ENCODE measurements at regions not wholly inside any gene's neighbourhood (a gene's known extent, or its start where the extent isn't known, plus 50 kb on each side); places are given as distances from the start of the nearest gene placed in this dataset.

GRCh38 chr15:84400017-84400740, 164.6 kb downstream of the GOLGA6L4 start:
- POLR2A ChIA-PET = no interaction called here
- no peak overlapping the region for H3K9ac ChIP-seq

More at GRCh38 chr15:84400017-84400740, 164.6 kb downstream of the GOLGA6L4 start:
- 77% methylated on average over 4 of the region's 13 CpGs for WGBS (ENCODE audit: low lambda C conversion rate)
- no peaks in the 10 kb centered on the region for H4K20me1 ChIP-seq (ENCODE audit: insufficient read depth)
- no peaks in the 10 kb centered on the region for H3K79me2 ChIP-seq (ENCODE audit: insufficient read depth)
- H3K9me3 ChIP-seq = no peaks in the 10 kb centered on the region
- H3K4me3 ChIP-seq (ENCODE audit: low read depth in 2 of 2, low read length in 1 of 2) = no peak overlapping the region
- no peak overlapping the region for H2AFZ ChIP-seq (ENCODE audit: low read depth)
- no peaks in the 10 kb centered on the region for H3K36me3 ChIP-seq (replicated peaks in 1 of 2; ENCODE audit: control insufficient read depth in 1 of 2, insufficient read depth in 2 of 2, low read length in 1 of 2)
- no peaks in the 10 kb centered on the region for H3K27me3 ChIP-seq (ENCODE audit: insufficient read depth)
- H3F3A ChIP-seq (replicated peaks; ENCODE audit: insufficient read depth) = no peaks in the 10 kb centered on the region
- TF ChIP-seq TCF12 (IDR thresholded peaks at IDR 0.05) (no peak), NFIC (IDR thresholded peaks at IDR 0.05; ENCODE audit: borderline replicate concordance) (no peak), USF2 (IDR thresholded peaks at IDR 0.05; ENCODE audit: borderline replicate concordance, low read depth, low read length) (no peak), EP300 (IDR thresholded peaks at IDR 0.05; ENCODE audit: borderline replicate concordance in 1 of 2, low read depth in 1 of 2, low read length in 1 of 2) (no peak), RFX5 (IDR thresholded peaks at IDR 0.05; ENCODE audit: low read length) (no peak), EZH2phosphoT487 (IDR thresholded peaks at IDR 0.05; ENCODE audit: borderline replicate concordance, low read depth) (no peak), ELF1 (IDR thresholded peaks at IDR 0.05) (no peak), REST (IDR thresholded peaks at IDR 0.05; ENCODE audit: low read depth, low read length) (no peak), SIN3A (IDR thresholded peaks at IDR 0.05; ENCODE audit: borderline replicate concordance, low read depth, low read length) (no peak), CHD2 (IDR thresholded peaks at IDR 0.05; ENCODE audit: low read length, partially characterized antibody) (no peak), MAX (IDR thresholded peaks at IDR 0.05; ENCODE audit: low read depth) (no peak), YY1 (IDR thresholded peaks at IDR 0.05; ENCODE audit: low read depth) (no peak), MEF2A (IDR thresholded peaks at IDR 0.05; ENCODE audit: borderline replicate concordance, low read depth) (no peak), GABPA (IDR thresholded peaks at IDR 0.05; ENCODE audit: low read depth) (no peak), FOXJ3 (CRISPR knock-in tag; IDR thresholded peaks at IDR 0.05) (no peak), USF1 (IDR thresholded peaks at IDR 0.05; ENCODE audit: borderline replicate concordance, low read depth) (no peak)
- no peaks in the 10 kb centered on the region for H3K4me1 ChIP-seq (ENCODE audit: control insufficient read depth in 1 of 2, insufficient read depth in 2 of 2, low read depth in 1 of 2, low read length in 1 of 2)
- H3K4me2 ChIP-seq = no peak overlapping the region
- H3K9me2 ChIP-seq = no peaks in the 10 kb centered on the region
- CTCF ChIA-PET = no interaction called here
- DNase-seq = no peak
- no peak overlapping the region for H3K27ac ChIP-seq (ENCODE audit: low read depth in 2 of 2, low read length in 1 of 2)
